ENCODE measurements at regions not wholly inside any gene's neighbourhood (a gene's known extent, or its start where the extent isn't known, plus 50 kb on each side); places are given as distances from the start of the nearest gene placed in this dataset.

DNA sequence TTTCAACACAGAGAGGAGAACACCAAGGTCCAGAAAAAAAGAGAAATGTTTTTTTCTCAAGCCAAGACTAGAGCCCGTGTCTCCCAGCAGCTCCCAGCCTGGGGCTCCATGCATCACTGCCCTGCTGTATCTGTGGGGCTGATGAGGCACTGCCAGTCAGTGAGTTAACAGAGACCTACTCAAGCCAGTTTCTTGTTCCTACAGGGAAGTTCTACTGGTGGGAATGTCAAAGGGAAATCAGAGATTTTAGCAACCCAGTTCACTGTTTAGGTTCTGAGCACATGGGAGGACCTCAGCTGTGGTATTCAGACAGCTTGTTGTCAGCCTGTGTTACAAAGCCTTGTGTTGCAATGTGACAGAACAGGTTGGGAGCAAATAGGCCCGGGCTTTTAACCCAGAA lies 234.3 kb downstream of the TLE3 start:
- Histone ChIP-seq H3K27ac (no peak overlapping the region), H3K36me3 (no peaks in the 10 kb centered on the region), H3K27me3 (no peaks in the 10 kb centered on the region), H3K4me3 (no peak overlapping the region), H3K9me3 (no peaks in the 10 kb centered on the region), H3K4me1 (no peaks in the 10 kb centered on the region)
- DNase-seq (ENCODE audit: low spot score in 2 of 2) = no peak
- no peak for TF ChIP-seq POLR2AphosphoS5 (IDR thresholded peaks at IDR 0.05)
- TF ChIP-seq, protein P1, sequence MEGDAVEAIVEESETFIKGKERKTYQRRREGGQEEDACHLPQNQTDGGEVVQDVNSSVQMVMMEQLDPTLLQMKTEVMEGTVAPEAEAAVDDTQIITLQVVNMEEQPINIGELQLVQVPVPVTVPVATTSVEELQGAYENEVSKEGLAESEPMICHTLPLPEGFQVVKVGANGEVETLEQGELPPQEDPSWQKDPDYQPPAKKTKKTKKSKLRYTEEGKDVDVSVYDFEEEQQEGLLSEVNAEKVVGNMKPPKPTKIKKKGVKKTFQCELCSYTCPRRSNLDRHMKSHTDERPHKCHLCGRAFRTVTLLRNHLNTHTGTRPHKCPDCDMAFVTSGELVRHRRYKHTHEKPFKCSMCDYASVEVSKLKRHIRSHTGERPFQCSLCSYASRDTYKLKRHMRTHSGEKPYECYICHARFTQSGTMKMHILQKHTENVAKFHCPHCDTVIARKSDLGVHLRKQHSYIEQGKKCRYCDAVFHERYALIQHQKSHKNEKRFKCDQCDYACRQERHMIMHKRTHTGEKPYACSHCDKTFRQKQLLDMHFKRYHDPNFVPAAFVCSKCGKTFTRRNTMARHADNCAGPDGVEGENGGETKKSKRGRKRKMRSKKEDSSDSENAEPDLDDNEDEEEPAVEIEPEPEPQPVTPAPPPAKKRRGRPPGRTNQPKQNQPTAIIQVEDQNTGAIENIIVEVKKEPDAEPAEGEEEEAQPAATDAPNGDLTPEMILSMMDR (IDR thresholded peaks at IDR 0.05) = no peak
- TF ChIP-seq POLR2A (IDR thresholded peaks at IDR 0.05) = no peak
- intact Hi-C loops (cut with DNase I; ENCODE audit: low total_unique reads) = no loop called here

DNA sequence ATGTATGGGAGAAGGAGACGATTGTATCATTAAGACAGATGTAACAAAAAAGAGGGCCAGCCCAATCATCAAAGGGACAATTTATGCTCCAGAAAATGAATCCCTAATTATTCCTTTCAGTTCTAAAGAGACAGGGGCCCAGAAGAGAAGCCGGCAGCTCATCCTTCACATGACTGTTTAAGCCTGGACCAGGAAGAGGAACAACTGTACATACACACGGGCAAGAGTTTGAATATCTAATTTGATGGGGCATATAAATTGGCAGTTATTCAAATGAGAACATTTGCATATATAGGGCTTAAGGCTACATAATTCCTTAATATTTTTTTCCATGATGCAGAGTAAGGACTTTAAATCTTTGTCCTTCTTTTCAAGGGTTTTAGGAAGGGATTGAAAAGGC lies 232.3 kb downstream of the TLE3 start:
- no peaks in the 10 kb centered on the region for H3K27me3 ChIP-seq
- no peak for TF ChIP-seq POLR2A (IDR thresholded peaks at IDR 0.05)
- no peak for TF ChIP-seq POLR2AphosphoS5 (IDR thresholded peaks at IDR 0.05)
- TF ChIP-seq, protein P1 (IDR thresholded peaks at IDR 0.05) = no peak
- DNase-seq (ENCODE audit: low spot score in 2 of 2) = no peak
- no peaks in the 10 kb centered on the region for H3K36me3 ChIP-seq
- no peak overlapping the region for H3K27ac ChIP-seq
- no peak overlapping the region for H3K4me3 ChIP-seq
- no peaks in the 10 kb centered on the region for H3K4me1 ChIP-seq
- no peaks in the 10 kb centered on the region for H3K9me3 ChIP-seq
- intact Hi-C loops (cut with DNase I; ENCODE audit: low total_unique reads) = no loop called here

DNA sequence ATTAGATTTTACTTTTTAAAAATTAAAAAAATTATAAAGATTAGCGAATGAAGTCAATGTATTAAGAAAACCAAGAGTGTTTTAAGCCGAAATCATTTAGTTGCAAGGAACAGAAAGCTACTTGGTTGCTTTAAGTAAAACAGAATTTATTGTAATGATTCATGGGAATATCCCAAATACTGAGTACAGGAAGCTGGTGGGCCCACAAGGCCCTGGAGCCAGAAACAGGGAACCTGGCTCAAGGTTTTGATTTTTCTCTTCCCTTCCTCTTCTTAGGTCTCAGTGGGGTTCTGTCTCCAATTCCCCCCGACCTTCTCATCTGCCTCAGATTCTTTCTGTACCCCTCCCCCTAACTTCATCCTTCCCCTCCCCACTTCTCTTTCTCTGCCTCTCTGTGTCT lies 229.0 kb downstream of the TLE3 start:
- no peak overlapping the region for H3K4me3 ChIP-seq
- no peaks in the 10 kb centered on the region for H3K4me1 ChIP-seq
- no peaks in the 10 kb centered on the region for H3K27me3 ChIP-seq
- no peaks in the 10 kb centered on the region for H3K36me3 ChIP-seq
- no peak for DNase-seq (ENCODE audit: low spot score in 2 of 2)
- no peak overlapping the region for H3K27ac ChIP-seq
- TF ChIP-seq, protein P1 (IDR thresholded peaks at IDR 0.05) = no peak
- TF ChIP-seq POLR2A (IDR thresholded peaks at IDR 0.05) (no peak), POLR2AphosphoS5 (IDR thresholded peaks at IDR 0.05) (no peak)
- intact Hi-C loops (cut with DNase I; ENCODE audit: low total_unique reads) = no loop called here
- peaks cover 6 to 8% of the 10 kb centered on the region in 2 donors for H3K9me3 ChIP-seq

DNA sequence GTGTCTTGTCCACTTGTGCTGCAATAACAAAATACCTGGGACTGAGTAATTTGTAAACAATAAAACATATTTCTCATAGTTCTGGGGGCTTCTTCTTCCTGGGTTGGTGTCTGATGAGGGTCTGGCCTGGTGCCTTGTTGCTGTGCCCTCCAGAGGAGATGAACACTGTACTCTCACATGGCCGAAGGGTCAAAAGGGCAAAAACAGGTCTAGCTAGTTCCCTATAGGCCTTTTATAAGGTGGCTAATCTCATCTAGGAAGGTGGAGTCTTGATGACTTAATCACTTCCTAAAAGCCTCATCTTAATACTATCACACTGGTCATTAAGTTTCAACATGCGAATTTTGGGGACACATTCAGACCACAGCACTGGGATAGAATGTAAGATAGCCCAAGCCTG lies 228.4 kb downstream of the TLE3 start:
- H3K27ac ChIP-seq = no peak overlapping the region
- TF ChIP-seq POLR2AphosphoS5 (IDR thresholded peaks at IDR 0.05) = no peak
- TF ChIP-seq, protein P1 (IDR thresholded peaks at IDR 0.05) = no peak
- TF ChIP-seq POLR2A (IDR thresholded peaks at IDR 0.05) = no peak
- no peak for DNase-seq (ENCODE audit: low spot score in 2 of 2)
- no peaks in the 10 kb centered on the region for H3K4me1 ChIP-seq
- intact Hi-C loops (cut with DNase I; ENCODE audit: low total_unique reads) = no loop called here
- H3K27me3 ChIP-seq = no peaks in the 10 kb centered on the region
- no peak overlapping the region for H3K4me3 ChIP-seq
- peaks cover 9 to 11% of the 10 kb centered on the region in 2 donors for H3K9me3 ChIP-seq
- H3K36me3 ChIP-seq = no peaks in the 10 kb centered on the region

DNA sequence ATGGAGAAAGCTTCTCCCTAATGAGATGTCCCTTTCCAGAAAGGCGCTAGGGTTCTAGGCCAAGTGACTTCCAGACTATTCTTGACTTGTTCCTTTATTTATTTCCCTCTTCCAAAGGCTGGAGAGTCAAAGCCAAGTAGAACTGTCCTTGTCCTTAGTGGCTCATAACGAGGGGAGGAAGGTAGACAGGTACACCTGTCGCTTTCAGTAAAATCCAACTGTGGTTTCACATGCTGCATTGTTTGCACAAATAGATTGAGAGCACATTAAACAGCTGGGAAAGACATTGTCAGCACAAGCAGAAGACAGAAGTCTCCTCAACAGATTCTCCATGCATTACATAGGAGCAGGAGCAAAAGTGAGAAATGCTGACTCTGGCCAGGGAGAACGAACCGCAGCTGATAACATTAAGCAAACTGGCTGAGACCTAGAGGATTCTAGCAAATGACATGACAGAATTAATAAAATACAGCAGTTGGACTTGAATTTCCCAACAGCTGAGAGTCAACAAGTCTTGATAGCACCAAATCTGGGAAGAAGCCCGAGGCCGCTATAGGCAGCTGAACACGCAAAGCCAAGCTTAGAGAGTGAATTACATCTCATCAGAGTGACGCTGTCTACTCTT lies 227.7 kb downstream of the TLE3 start:
- H3K9me3 ChIP-seq = peaks cover 9 to 18% of the 10 kb centered on the region in 2 donors
- no peak overlapping the region for H3K27ac ChIP-seq
- no peak for DNase-seq (ENCODE audit: low spot score in 2 of 2)
- H3K4me3 ChIP-seq = no peak overlapping the region
- TF ChIP-seq POLR2AphosphoS5 (IDR thresholded peaks at IDR 0.05) = no peak
- TF ChIP-seq, protein P1 (IDR thresholded peaks at IDR 0.05) = no peak
- intact Hi-C loops (cut with DNase I; ENCODE audit: low total_unique reads) = no loop called here
- H3K36me3 ChIP-seq = no peaks in the 10 kb centered on the region
- H3K4me1 ChIP-seq = no peaks in the 10 kb centered on the region
- no peaks in the 10 kb centered on the region for H3K27me3 ChIP-seq
